Thyroid gland (tissue), 4 donors: ENCODE measurements at regions not wholly inside any gene's neighbourhood (a gene's known extent, or its start where the extent isn't known, plus 50 kb on each side); places are given as distances from the start of the nearest gene placed in this dataset.

Source experiments
- DNase-seq, 2 donors: peaks; one replicate each; pipeline ENCODE4 v3.0.0-alpha.2; 2019
- H3K27ac ChIP-seq, 3 donors: fragments of 200-600 bp; sonication (generic); 1 replicate in 2 of 3; 2 replicates in 1 of 3; pipeline ENCODE4 v1.5.1; 2016 to 2019; ENCODE audit warnings: mild to moderate bottlenecking in 1 of 3, moderate library complexity in 1 of 3
- H3K27me3 ChIP-seq: fragments of 200-600 bp; sonication (generic); one replicate; pipeline ENCODE4 v1.5.1; 2019
- H3K36me3 ChIP-seq, 2 donors: fragments of 200-600 bp; sonication (generic); one replicate each; pipeline ENCODE4 v1.5.1; 2016 to 2019
- H3K4me1 ChIP-seq, 2 donors: fragments of 200-600 bp; sonication (generic); one replicate each; pipeline ENCODE4 v1.5.1; 2017 to 2019
- H3K4me3 ChIP-seq, 3 donors: fragments of 200-600 bp; sonication (generic); replicated peaks in 1 of 3; 1 replicate in 2 of 3; 2 replicates in 1 of 3; pipeline ENCODE4 v1.5.1; 2016; ENCODE audit warnings: mild to moderate bottlenecking in 1 of 3
- H3K9me3 ChIP-seq: fragments of 200-600 bp; sonication (generic); one replicate; pipeline ENCODE4 v1.5.1; 2017
- CTCF ChIP-seq, 6 experiments: fragments of 200-600 bp in 3 of 6; fragments of 450-650 bp in 3 of 6; sonication (generic) in 3 of 6; IDR thresholded peaks; one replicate each; pipeline ENCODE4 v1.5.1; 2016 to 2019; ENCODE audit warnings: antibody characterized with exemption in 6 of 6, mild to moderate bottlenecking in 2 of 6, inconsistent platforms in 1 of 6, moderate library complexity in 1 of 6
- POLR2A ChIP-seq, 2 donors: fragments of 450-650 bp; IDR thresholded peaks; one replicate each; pipeline ENCODE4 v1.6.1; 2017; ENCODE audit warnings: antibody characterized with exemption in 2 of 2, mild to moderate bottlenecking in 2 of 2, moderate library complexity in 1 of 2
- WGBS, 2 donors: methylation state at CpG; one replicate each; pipeline ENCODE4 v1.1.5; 2017; 5-methylcytosine and 5-hydroxymethylcytosine counted together
- intact Hi-C: fragments of 100-400 bp; cut with DNase I; formaldehyde crosslinking; loops from one replicate; pipeline ENCODE4 v1.15.1; 2023

- intact Hi-C loops, result no loop called here
Observed at GRCh38 chr4:54516556-54517215, 141.1 kb upstream of the KIT start.

GRCh38 chr4:54517781-54518444 is 139.8 kb upstream of the KIT start:
- no peak overlapping the region for H3K4me3 ChIP-seq
- WGBS, 2 donors, result 98% methylated on average over 3 of the region's 3 CpGs
- no peak for DNase-seq

More at GRCh38 chr4:54516556-54517215, 141.1 kb upstream of the KIT start:
- Histone ChIP-seq H3K4me1 (peaks cover 0 to 5% of the 10 kb centered on the region in 2 donors), H3K36me3 (no peaks in the 10 kb centered on the region), H3K27ac (no peak overlapping the region), H3K4me3 (no peak overlapping the region), H3K9me3 (no peaks in the 10 kb centered on the region), H3K27me3 (no peaks in the 10 kb centered on the region)
- DNase-seq, result no peak
- TF ChIP-seq CTCF (IDR thresholded peaks at IDR 0.05) (no peak), POLR2A (IDR thresholded peaks at IDR 0.05) (no peak)
- 40 to 41% methylated on average over 4 of the region's 4 CpGs for WGBS, 2 donors

GRCh38 chr4:54525602-54526001 is 132.2 kb upstream of the KIT start:
- no peaks in the 10 kb centered on the region for H3K9me3 ChIP-seq
- no peaks in the 10 kb centered on the region for H3K27me3 ChIP-seq
- no peak overlapping the region for H3K27ac ChIP-seq
- 66 to 80% methylated on average over 3 of the region's 3 CpGs for WGBS, 2 donors
- no peaks in the 10 kb centered on the region for H3K36me3 ChIP-seq
- no peak overlapping the region for H3K4me3 ChIP-seq
- TF ChIP-seq POLR2A (IDR thresholded peaks at IDR 0.05), result no peak
- no peak for TF ChIP-seq CTCF (IDR thresholded peaks at IDR 0.05)
- intact Hi-C loops, result no loop called here
- H3K4me1 ChIP-seq, result no peaks in the 10 kb centered on the region
- DNase-seq, result no peak

More at GRCh38 chr4:54517781-54518444, 139.8 kb upstream of the KIT start:
- no peak for TF ChIP-seq POLR2A (IDR thresholded peaks at IDR 0.05)
- no peak for TF ChIP-seq CTCF (IDR thresholded peaks at IDR 0.05)
- intact Hi-C loops, result no loop called here
- no peaks in the 10 kb centered on the region for H3K36me3 ChIP-seq
- H3K4me1 ChIP-seq, result peaks cover 0 to 5% of the 10 kb centered on the region in 2 donors
- H3K9me3 ChIP-seq, result no peaks in the 10 kb centered on the region
- H3K27ac ChIP-seq, result no peak overlapping the region
- no peaks in the 10 kb centered on the region for H3K27me3 ChIP-seq

- intact Hi-C loops, result no loop called here
- 67 to 73% methylated on average over 4 of the region's 4 CpGs for WGBS, 2 donors
- no peaks in the 10 kb centered on the region for H3K27me3 ChIP-seq
- H3K36me3 ChIP-seq, result no peaks in the 10 kb centered on the region
- DNase-seq, result no peak
- H3K9me3 ChIP-seq, result no peaks in the 10 kb centered on the region
- H3K27ac ChIP-seq, result no peak overlapping the region
- no peak for TF ChIP-seq POLR2A (IDR thresholded peaks at IDR 0.05)
- no peak for TF ChIP-seq CTCF (IDR thresholded peaks at IDR 0.05)
- H3K4me3 ChIP-seq, result no peak overlapping the region
- H3K4me1 ChIP-seq, result no peaks in the 10 kb centered on the region
Observed at GRCh38 chr4:54526560-54526959, 131.2 kb upstream of the KIT start.

- Histone ChIP-seq H3K36me3 (no peaks in the 10 kb centered on the region), H3K27me3 (no peaks in the 10 kb centered on the region), H3K9me3 (no peaks in the 10 kb centered on the region), H3K4me1 (no peaks in the 10 kb centered on the region), H3K4me3 (no peak overlapping the region), H3K27ac (no peak overlapping the region)
- TF ChIP-seq CTCF (IDR thresholded peaks at IDR 0.05) (no peak), POLR2A (IDR thresholded peaks at IDR 0.05) (no peak)
- no peak for DNase-seq
- intact Hi-C loops, result no loop called here
- WGBS, 2 donors, result 66 to 72% methylated on average over 6 of the region's 6 CpGs
Observed at GRCh38 chr4:54527532-54527931, 130.2 kb upstream of the KIT start.
